ENCODE measurements at regions not wholly inside any gene's neighbourhood (a gene's known extent, or its start where the extent isn't known, plus 50 kb on each side); places are given as distances from the start of the nearest gene placed in this dataset.

DNA sequence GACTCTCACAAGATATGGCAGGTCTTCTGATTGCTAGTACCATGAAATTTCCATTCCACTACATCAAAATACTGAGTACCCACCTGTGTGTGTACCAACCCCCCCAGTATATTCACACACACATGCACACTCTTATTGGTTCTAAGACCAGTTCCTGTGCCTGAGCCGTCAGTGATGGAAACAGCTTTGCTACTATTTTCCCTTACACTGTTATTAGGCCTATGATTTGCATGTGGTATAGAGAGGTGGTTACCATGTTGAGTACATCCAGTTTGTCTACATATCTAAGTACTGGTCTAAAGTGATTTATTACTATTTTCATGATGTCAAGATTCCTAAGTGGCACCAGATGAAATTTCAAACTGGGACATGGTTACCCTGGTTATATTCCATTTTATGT lies 459.9 kb downstream of the BCKDHB start:
- H2AFZ ChIP-seq (ENCODE audit: low read depth, low read length) = no peak overlapping the region; the same call in 1 of the 2 replicates
- no peak overlapping the region for H3K4me2 ChIP-seq (ENCODE audit: low read length)

DNA sequence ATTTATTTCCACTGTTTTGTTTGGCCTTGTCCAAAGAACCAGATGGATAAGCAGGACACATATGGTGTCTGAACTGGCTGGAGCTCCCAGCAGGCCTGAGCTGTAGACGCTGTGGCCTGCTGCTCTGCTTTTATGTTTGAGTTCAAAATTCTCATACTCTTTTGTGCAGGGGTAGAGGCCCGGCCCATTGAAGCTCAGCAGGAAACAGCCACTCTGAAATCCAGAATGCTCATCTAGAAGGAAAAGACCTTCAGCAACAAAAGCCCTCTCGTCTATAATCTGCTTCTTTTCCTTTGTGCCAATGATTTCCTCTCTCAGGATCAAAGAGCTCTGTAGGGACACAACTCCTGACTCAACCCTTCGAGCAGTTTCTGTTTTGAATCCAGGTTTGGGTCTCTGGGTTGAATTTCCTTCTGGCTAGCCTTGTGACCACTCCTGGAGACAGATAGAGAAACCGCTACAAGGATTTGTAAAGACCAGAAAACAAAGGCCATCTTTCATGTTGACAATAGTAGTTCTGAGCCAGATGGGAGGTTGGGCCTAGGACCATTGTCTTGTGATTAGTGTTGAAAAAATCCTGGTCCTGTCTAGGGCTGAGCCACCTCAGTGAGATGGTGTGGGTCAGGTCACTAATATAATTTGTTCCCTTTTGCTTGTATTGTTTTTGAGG lies 446.7 kb downstream of the BCKDHB start:
- Histone ChIP-seq H3K9me3 (ENCODE audit: insufficient read depth, low read length) (no peaks in the 10 kb centered on the region), H2AFZ (ENCODE audit: low read depth, low read length) (peak overlapping the region; percentile 72), H3K9ac (ENCODE audit: low read length) (no peak overlapping the region), H3K4me3 (ENCODE audit: low read length) (no peak overlapping the region), H3K36me3 (replicated peaks; ENCODE audit: low read depth, low read length) (no peaks in the 10 kb centered on the region), H3K27me3 (ENCODE audit: low read depth, low read length) (no peaks in the 10 kb centered on the region), H4K20me1 (ENCODE audit: insufficient read depth, low read length) (no peaks in the 10 kb centered on the region), H3K4me1 (ENCODE audit: low read length) (no peaks in the 10 kb centered on the region), H3K27ac (ENCODE audit: low read length) (no peak overlapping the region), H3K4me2 (ENCODE audit: low read length) (no peak overlapping the region), H3K79me2 (ENCODE audit: low read length) (no peaks in the 10 kb centered on the region)
- no peak for TF ChIP-seq EZH2phosphoT487 (IDR thresholded peaks at IDR 0.05; ENCODE audit: low read depth)

More for the DNA sequence above, 459.9 kb downstream of the BCKDHB start:
- no peaks in the 10 kb centered on the region for H3K36me3 ChIP-seq (replicated peaks; ENCODE audit: low read depth, low read length)
- H4K20me1 ChIP-seq (ENCODE audit: insufficient read depth, low read length) = no peaks in the 10 kb centered on the region
- no peak overlapping the region for H3K9ac ChIP-seq (ENCODE audit: low read length)
- TF ChIP-seq, protein P1, sequence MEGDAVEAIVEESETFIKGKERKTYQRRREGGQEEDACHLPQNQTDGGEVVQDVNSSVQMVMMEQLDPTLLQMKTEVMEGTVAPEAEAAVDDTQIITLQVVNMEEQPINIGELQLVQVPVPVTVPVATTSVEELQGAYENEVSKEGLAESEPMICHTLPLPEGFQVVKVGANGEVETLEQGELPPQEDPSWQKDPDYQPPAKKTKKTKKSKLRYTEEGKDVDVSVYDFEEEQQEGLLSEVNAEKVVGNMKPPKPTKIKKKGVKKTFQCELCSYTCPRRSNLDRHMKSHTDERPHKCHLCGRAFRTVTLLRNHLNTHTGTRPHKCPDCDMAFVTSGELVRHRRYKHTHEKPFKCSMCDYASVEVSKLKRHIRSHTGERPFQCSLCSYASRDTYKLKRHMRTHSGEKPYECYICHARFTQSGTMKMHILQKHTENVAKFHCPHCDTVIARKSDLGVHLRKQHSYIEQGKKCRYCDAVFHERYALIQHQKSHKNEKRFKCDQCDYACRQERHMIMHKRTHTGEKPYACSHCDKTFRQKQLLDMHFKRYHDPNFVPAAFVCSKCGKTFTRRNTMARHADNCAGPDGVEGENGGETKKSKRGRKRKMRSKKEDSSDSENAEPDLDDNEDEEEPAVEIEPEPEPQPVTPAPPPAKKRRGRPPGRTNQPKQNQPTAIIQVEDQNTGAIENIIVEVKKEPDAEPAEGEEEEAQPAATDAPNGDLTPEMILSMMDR (IDR thresholded peaks at IDR 0.05; ENCODE audit: low read depth, low read length) = no peak
- TF ChIP-seq EZH2phosphoT487 (IDR thresholded peaks at IDR 0.05; ENCODE audit: low read depth) = no peak
- H3K4me1 ChIP-seq (ENCODE audit: low read length) = peaks cover 4% of the 10 kb centered on the region; the same call in 1 of the 2 replicates
- H3K27ac ChIP-seq (ENCODE audit: low read length) = no peak overlapping the region
- H3K9me3 ChIP-seq (ENCODE audit: insufficient read depth, low read length) = 0 out of 2 replicates have a peak, but pooled peaks cover 6% of the 10 kb centered on the region
- no peaks in the 10 kb centered on the region for H3K27me3 ChIP-seq (ENCODE audit: low read depth, low read length)
- H3K4me3 ChIP-seq (ENCODE audit: low read length) = no peak overlapping the region
- no peaks in the 10 kb centered on the region for H3K79me2 ChIP-seq (ENCODE audit: low read length)

DNA sequence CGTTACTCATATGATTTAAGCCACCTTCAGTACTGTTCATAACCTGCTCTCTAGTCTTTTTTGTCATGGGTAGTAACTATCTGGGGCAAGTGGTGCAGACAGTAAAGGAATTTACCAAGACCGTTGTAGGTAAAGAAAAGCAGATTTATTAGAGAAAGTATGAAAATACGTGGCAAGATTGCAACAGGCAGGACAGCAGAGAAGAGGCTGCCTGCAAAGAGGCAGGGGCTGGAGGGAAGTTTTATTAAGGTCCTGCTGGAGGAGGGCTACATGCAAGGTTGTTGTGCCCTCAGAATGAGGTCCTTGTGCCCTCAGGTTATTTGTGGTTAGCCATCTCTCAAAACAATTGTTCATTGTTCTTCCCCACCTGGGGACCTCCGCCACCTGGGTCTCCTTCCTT lies 444.3 kb downstream of the BCKDHB start:
- Histone ChIP-seq H4K20me1 (ENCODE audit: insufficient read depth, low read length) (no peaks in the 10 kb centered on the region), H3K27ac (ENCODE audit: low read length) (no peak overlapping the region), H3K79me2 (ENCODE audit: low read length) (no peaks in the 10 kb centered on the region), H3K27me3 (ENCODE audit: low read depth, low read length) (no peaks in the 10 kb centered on the region), H3K4me2 (ENCODE audit: low read length) (no peak overlapping the region), H3K9ac (ENCODE audit: low read length) (no peak overlapping the region), H3K9me3 (ENCODE audit: insufficient read depth, low read length) (no peaks in the 10 kb centered on the region), H3K36me3 (replicated peaks; ENCODE audit: low read depth, low read length) (no peaks in the 10 kb centered on the region), H3K4me1 (ENCODE audit: low read length) (no peaks in the 10 kb centered on the region; the same call in 1 of the 2 replicates), H3K4me3 (ENCODE audit: low read length) (no peak overlapping the region), H2AFZ (ENCODE audit: low read depth, low read length) (no peak overlapping the region)
- TF ChIP-seq EZH2phosphoT487 (IDR thresholded peaks at IDR 0.05; ENCODE audit: low read depth) = no peak
- TF ChIP-seq, protein P1 (IDR thresholded peaks at IDR 0.05; ENCODE audit: low read depth, low read length) = no peak

DNA sequence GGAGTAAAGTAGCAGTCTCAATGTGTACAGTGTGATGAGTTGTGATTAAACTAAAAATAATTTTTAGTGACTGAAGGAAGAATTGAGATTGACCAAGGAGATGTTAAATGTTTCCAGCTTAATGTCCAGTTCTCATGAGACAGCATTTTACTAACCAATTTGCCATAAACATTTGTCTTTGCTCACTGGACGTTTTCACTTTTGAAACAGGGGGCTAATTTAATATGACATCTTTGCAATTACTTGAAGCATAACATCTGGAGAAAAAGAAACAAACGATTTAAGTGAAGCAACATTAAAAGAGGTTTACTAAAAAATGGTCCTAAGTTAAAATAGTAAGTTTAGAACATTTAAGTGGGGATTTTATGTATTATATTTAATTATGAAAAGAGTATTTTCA lies 443.8 kb downstream of the BCKDHB start:
- Histone ChIP-seq H3K4me2 (ENCODE audit: low read length) (no peak overlapping the region), H3K27ac (ENCODE audit: low read length) (no peak overlapping the region), H3K4me3 (ENCODE audit: low read length) (no peak overlapping the region), H3K4me1 (ENCODE audit: low read length) (peaks cover 4% of the 10 kb centered on the region), H3K27me3 (ENCODE audit: low read depth, low read length) (no peaks in the 10 kb centered on the region), H3K9ac (ENCODE audit: low read length) (no peak overlapping the region), H4K20me1 (ENCODE audit: insufficient read depth, low read length) (no peaks in the 10 kb centered on the region), H3K36me3 (replicated peaks; ENCODE audit: low read depth, low read length) (no peaks in the 10 kb centered on the region), H3K79me2 (ENCODE audit: low read length) (no peaks in the 10 kb centered on the region), H3K9me3 (ENCODE audit: insufficient read depth, low read length) (no peaks in the 10 kb centered on the region), H2AFZ (ENCODE audit: low read depth, low read length) (no peak overlapping the region)
- no peak for TF ChIP-seq EZH2phosphoT487 (IDR thresholded peaks at IDR 0.05; ENCODE audit: low read depth)
- TF ChIP-seq, protein P1 (IDR thresholded peaks at IDR 0.05; ENCODE audit: low read depth, low read length) = no peak
